HEK293 (cell line): ENCODE measurements at regions not wholly inside any gene's neighbourhood (a gene's known extent, or its start where the extent isn't known, plus 50 kb on each side); places are given as distances from the start of the nearest gene placed in this dataset.

Source experiments
- CTCF ChIA-PET: fragments of 350-600 bp; formaldehyde crosslinking; extraction: SDS; loops from one replicate; lab custom pipeline; 2021; ENCODE audit warnings: antibody characterized with exemption; lab: Yijun Ruan, JAX
- POLR2A ChIA-PET: fragments of 300-600 bp; formaldehyde crosslinking; extraction: SDS; loops from one replicate; lab custom pipeline; 2020; ENCODE audit warnings: antibody characterized with exemption, inconsistent platforms; lab: Yijun Ruan, JAX
- H3K27ac ChIP-seq: fragments of 200-500 bp; sonication (Bioruptor generic); 2 replicates; pipeline ENCODE4 v1.5.1; 2014; ENCODE audit warnings: low read depth, low read length, control low read depth, inconsistent platforms; ENCODE audit errors: extremely low read depth
- H3K36me3 ChIP-seq, 2 experiments: fragments of 200-500 bp in 1 of 2; sonication (Bioruptor generic) in 1 of 2; 1 replicate in 1 of 2; 2 replicates in 1 of 2; pipeline ENCODE4 v1.5.1; 2014 to 2017; ENCODE audit warnings: inconsistent platforms in 2 of 2, low read length in 2 of 2; ENCODE audit not compliant: control insufficient read depth in 2 of 2, insufficient read depth in 1 of 2
- H3K4me1 ChIP-seq: fragments of 200-500 bp; sonication (Bioruptor generic); 2 replicates; pipeline ENCODE4 v1.5.1; 2014; ENCODE audit warnings: mild to moderate bottlenecking, low read length, inconsistent platforms; ENCODE audit not compliant: control insufficient read depth, insufficient read depth
- H3K4me3 ChIP-seq: 2 replicates; pipeline ENCODE4 v1.5.1; 2011; ENCODE audit warnings: low read depth, mild to moderate bottlenecking, control low read depth, low read length, moderate library complexity
- H3K9me3 ChIP-seq: fragments of 200-500 bp; sonication (Bioruptor generic); 2 replicates; pipeline ENCODE4 v1.5.1; 2014; ENCODE audit warnings: low read depth, low read length, inconsistent platforms; ENCODE audit not compliant: control insufficient read depth, insufficient read depth
- WT1 ChIP-seq: fragments of 450-650 bp; formaldehyde crosslinking; IDR thresholded peaks from 2 replicates; pipeline ENCODE4 v1.5.1; 2016; ENCODE audit warnings: missing biosample characterization, missing genetic modification characterization
- ZBTB11 ChIP-seq: fragments of 450-650 bp; formaldehyde crosslinking; conservative IDR thresholded peaks from 2 replicates; pipeline ENCODE4 v1.5.1; 2016; ENCODE audit warnings: low read depth, missing biosample characterization, missing genetic modification characterization
- ZEB2 ChIP-seq: fragments of 450-650 bp; formaldehyde crosslinking; IDR thresholded peaks from 2 replicates; pipeline ENCODE4 v1.5.1; 2016; ENCODE audit warnings: missing biosample characterization, missing genetic modification characterization
- ZFP37 ChIP-seq: fragments of 450-650 bp; formaldehyde crosslinking; IDR thresholded peaks from 2 replicates; pipeline ENCODE4 v1.5.1; 2016; ENCODE audit warnings: missing biosample characterization, missing genetic modification characterization
- ZNF121 ChIP-seq: fragments of 450-650 bp; formaldehyde crosslinking; IDR thresholded peaks from 2 replicates; pipeline ENCODE4 v1.5.1; 2016; ENCODE audit warnings: missing biosample characterization, missing genetic modification characterization
- ZNF146 ChIP-seq: fragments of 450-650 bp; formaldehyde crosslinking; IDR thresholded peaks from 2 replicates; pipeline ENCODE4 v1.5.1; 2016; ENCODE audit warnings: missing biosample characterization, missing genetic modification characterization
- ZNF366 ChIP-seq: fragments of 450-650 bp; formaldehyde crosslinking; conservative IDR thresholded peaks from 2 replicates; pipeline ENCODE4 v1.5.1; 2016; ENCODE audit warnings: missing biosample characterization, missing genetic modification characterization
- ZNF398 ChIP-seq: fragments of 450-650 bp; formaldehyde crosslinking; IDR thresholded peaks from 2 replicates; pipeline ENCODE4 v1.5.1; 2017; ENCODE audit warnings: missing biosample characterization, missing genetic modification characterization
- ZNF473 ChIP-seq: fragments of 450-650 bp; formaldehyde crosslinking; IDR thresholded peaks from 2 replicates; pipeline ENCODE4 v1.5.1; 2017; ENCODE audit warnings: missing biosample characterization, missing genetic modification characterization
- ZNF501 ChIP-seq: fragments of 450-650 bp; formaldehyde crosslinking; IDR thresholded peaks from 2 replicates; pipeline ENCODE4 v1.5.1; 2016; ENCODE audit warnings: missing biosample characterization, missing genetic modification characterization
- ZNF654 ChIP-seq: fragments of 450-650 bp; formaldehyde crosslinking; IDR thresholded peaks from 2 replicates; pipeline ENCODE4 v1.5.1; 2016; ENCODE audit warnings: low read depth, missing biosample characterization, missing genetic modification characterization
- ZNF670 ChIP-seq: fragments of 450-650 bp; formaldehyde crosslinking; IDR thresholded peaks from 2 replicates; pipeline ENCODE4 v1.5.1; 2016; ENCODE audit warnings: missing biosample characterization, missing genetic modification characterization, low read depth
- ZNF704 ChIP-seq: fragments of 450-650 bp; formaldehyde crosslinking; IDR thresholded peaks from 2 replicates; pipeline ENCODE4 v1.5.1; 2016; ENCODE audit warnings: missing biosample characterization, missing genetic modification characterization
- ZNF747 ChIP-seq: fragments of 450-650 bp; formaldehyde crosslinking; IDR thresholded peaks from 2 replicates; pipeline ENCODE4 v1.5.1; 2016; ENCODE audit warnings: missing biosample characterization, missing genetic modification characterization
- ZNF843 ChIP-seq: fragments of 450-650 bp; formaldehyde crosslinking; IDR thresholded peaks from 2 replicates; pipeline ENCODE4 v1.5.1; 2016; ENCODE audit warnings: missing biosample characterization, missing genetic modification characterization

GRCh38 chr11:79739591-79739990, 298.8 kb upstream of the TENM4 start (continued):
- TF ChIP-seq ZNF398 (tag by site-specific recombination) = no peak
- TF ChIP-seq, all 188 proteins: peak for 0

- Histone ChIP-seq H3K4me1 (no peaks in the 10 kb centered on the region), H3K4me3 (no peak overlapping the region), H3K9me3 (no peaks in the 10 kb centered on the region), H3K36me3 (no peaks in the 10 kb centered on the region), H3K27ac (no peak overlapping the region)
- ChIA-PET POLR2A (no interaction called here), CTCF (no interaction called here)
- TF ChIP-seq ZNF747 (no peak), ZNF501 (no peak), WT1 (tag by site-specific recombination) (no peak), ZBTB11 (tag by site-specific recombination) (no peak), ZEB2 (tag by site-specific recombination) (no peak)
Measured at GRCh38 chr11:79727221-79727620, 286.4 kb upstream of the TENM4 start.

- ChIA-PET CTCF (no interaction called here), POLR2A (no interaction called here)
- TF ChIP-seq ZNF146 = no peak
- TF ChIP-seq ZNF473 (tag by site-specific recombination) = no peak
- no peak for TF ChIP-seq ZNF654 (tag by site-specific recombination)
- TF ChIP-seq ZFP37 (tag by site-specific recombination) = no peak
- no peak for TF ChIP-seq ZNF366 (tag by site-specific recombination)
- TF ChIP-seq WT1 (tag by site-specific recombination) = no peak
- TF ChIP-seq ZNF670 (tag by site-specific recombination) = no peak
- no peak for TF ChIP-seq ZNF704 (tag by site-specific recombination)
- no peak for TF ChIP-seq ZNF843 (tag by site-specific recombination)
- no peak for TF ChIP-seq ZNF121 (tag by site-specific recombination)
- Histone ChIP-seq H3K4me3 (no peak overlapping the region), H3K4me1 (no peaks in the 10 kb centered on the region), H3K27ac (no peak overlapping the region), H3K9me3 (no peaks in the 10 kb centered on the region), H3K36me3 (no peaks in the 10 kb centered on the region)
Measured at GRCh38 chr11:79720115-79720514, 279.3 kb upstream of the TENM4 start.
